Ammon's horn (tissue), 1 donor: ENCODE measurements at regions not wholly inside any gene's neighbourhood (a gene's known extent, or its start where the extent isn't known, plus 50 kb on each side); places are given as distances from the start of the nearest gene placed in this dataset.

ENCODE experiments used
- DNase-seq: peaks from one replicate; pipeline ENCODE4 v3.0.0-alpha.2; 2016; ENCODE audit warnings: low spot score

GRCh38 chr11:107221748-107222285, 203.5 kb upstream of the GUCY1A2 start:
- DNase-seq = no peak

DNA sequence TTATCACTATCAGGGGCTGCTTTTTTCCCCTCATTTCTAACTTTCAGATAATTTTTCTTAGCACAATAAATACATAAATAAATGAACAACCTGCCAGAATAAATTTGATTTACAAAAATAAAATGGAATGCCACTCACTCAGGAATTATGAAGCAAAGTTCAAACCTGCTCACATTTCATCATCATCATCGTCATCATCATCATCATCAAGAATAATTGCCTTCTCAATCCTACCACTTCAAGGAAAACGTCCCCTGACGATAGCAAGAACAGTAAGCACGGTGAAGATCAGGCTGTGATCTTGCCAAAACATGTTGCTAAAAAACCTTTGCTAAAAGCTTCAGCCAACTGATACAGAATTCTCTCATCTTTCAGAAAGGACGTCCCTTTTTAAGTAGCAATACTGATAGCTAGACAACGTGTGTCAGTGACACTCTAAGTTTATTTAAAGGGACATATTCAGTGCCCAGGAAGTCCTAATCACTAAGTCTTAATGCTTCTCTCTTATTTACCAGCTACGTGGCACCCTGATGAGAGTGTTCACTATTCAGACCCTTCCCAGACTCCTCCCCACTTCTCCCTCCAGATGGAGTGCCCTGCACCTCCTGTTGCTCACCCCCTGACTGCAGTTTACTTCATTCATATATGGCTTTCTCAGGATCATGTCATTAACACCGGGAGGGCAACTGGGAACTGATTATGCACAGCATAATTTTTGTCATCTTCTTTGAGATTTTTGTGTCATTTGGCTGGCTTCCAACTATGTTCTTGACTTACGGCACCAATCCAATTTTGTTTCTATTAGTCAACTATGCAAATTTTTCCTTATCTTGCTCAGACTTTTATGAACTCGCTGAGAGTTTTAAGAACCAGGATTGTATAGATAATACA, 200.1 kb upstream of the GUCY1A2 start:
- DNase-seq = no peak

GRCh38 chr11:107217444-107217843, 199.2 kb upstream of the GUCY1A2 start:
- DNase-seq = no peak

DNA sequence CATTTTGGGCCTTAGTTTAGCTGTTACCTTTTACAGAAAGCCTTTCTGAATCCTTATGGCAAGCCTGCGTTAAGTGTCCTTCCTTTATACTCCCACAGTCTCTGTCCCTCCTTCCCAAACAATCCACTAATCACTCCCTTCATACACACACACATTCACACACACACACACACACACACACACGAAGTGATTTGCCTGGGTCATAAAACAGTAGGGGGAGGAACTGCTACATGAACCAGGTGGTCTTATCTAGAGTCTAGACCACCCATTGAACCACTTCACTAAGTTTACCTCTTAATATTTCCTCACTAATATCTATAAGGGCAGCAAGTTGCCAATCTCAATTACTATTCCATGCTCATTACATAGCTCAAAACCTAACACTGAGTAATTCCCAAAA, 196.7 kb upstream of the GUCY1A2 start:
- no peak for DNase-seq

GRCh38 chr11:107203656-107204055, 185.4 kb upstream of the GUCY1A2 start:
- no peak for DNase-seq

GRCh38 chr11:107202241-107202640, 184.0 kb upstream of the GUCY1A2 start:
- DNase-seq = peak; percentile 30

DNA sequence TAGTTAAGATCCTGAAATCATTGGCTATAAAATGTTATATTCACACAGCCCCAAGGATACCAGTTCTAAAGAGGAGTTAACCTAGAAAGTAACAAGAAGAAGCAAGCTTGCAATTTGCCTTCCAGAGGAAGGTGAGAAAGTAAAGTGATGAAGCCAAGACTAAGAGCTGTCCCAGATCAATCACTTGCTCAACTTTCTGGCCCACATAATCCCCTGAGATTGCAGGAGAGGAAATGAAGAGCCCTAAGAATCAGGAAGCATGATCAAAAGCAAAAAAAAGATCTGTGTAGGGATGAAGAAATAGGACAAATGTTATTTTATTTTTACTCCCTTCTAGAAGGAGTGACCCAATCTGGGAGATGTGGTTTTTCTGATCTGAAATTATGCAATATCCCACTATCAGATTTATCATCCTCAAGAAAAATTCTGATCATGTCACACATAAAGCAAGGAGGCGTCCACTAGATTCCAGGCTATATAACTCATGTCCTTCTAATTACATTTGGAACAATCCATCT, 180.3 kb upstream of the GUCY1A2 start:
- DNase-seq = no peak

GRCh38 chr11:107197932-107198331, 179.7 kb upstream of the GUCY1A2 start:
- no peak for DNase-seq

DNA sequence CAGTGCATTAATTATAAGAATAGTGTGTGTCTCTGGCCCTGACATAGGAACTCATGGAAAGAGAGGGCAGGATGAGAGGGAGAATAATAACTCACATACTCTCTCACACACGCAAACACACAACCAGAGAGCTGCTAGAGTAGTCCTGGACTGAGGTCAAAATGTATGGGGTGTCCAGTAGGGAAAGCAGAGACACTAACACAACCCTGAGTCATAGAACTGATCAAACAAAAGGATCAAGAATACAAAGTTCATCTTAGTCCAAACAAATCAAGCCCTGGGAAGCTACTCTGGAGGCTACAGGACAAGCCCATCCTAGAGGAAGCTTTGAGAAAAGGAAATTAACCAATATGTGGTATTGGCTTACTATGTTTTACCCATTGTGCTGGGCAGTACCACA, 178.5 kb upstream of the GUCY1A2 start:
- DNase-seq = no peak

GRCh38 chr11:107184986-107185385, 166.7 kb upstream of the GUCY1A2 start:
- no peak for DNase-seq

DNA sequence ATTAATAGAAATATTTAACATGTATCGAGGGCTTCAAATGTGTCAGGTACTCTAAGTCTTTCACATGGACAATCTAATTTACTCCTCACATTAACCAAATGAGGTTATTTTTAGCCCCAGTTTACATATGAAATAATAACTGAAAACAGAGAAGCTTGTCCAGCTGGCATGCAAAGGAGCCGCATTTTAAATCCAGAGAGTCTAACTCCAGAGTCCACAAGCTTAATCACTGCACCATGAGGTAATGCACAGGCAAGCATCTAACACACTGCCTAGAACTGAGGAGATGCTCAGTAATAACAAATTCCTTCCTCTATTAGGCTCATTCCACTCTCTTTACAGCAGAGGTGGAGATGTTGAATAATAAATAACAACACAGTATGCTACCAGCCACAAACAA, 165.7 kb upstream of the GUCY1A2 start:
- DNase-seq = peak; percentile 6

DNA sequence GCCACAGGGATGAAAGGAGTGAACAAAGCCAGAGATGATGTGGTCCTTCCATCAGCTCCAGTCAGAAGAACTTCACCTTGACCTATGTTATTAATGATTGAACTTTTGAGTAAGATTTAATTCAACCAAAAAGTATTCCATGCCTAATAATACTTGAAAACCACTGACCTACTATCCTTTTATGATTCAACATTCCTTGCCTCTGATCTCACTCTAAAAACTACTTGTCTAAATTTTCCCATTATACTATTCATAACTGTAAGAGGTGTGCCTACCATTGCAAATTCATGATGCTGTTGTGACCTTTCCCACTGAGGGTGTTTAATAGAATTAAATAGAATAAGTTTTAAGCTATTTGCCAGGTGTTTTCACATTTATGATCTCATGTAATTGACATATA, 164.7 kb upstream of the GUCY1A2 start:
- no peak for DNase-seq

- DNase-seq = no peak
Measured at GRCh38 chr11:107180236-107180635, 162.0 kb upstream of the GUCY1A2 start.

DNA sequence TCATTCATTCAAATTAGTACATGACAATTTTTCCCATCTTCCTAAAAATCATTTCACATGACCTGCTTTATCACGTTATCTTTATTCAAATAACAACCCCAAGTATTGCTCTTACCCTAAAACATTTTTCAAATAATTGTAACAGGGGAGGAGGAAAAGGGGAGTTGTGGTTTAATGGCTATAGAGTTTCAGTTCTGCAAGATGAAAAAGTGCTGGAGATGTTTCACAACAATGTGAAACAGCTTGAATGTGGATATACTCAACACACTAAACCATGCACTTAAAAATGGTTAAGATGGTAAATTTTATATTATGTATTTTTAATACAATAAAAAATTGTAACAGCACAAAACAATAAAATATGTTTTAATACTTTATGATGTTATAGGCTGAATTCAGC, 161.6 kb upstream of the GUCY1A2 start:
- no peak for DNase-seq

DNA sequence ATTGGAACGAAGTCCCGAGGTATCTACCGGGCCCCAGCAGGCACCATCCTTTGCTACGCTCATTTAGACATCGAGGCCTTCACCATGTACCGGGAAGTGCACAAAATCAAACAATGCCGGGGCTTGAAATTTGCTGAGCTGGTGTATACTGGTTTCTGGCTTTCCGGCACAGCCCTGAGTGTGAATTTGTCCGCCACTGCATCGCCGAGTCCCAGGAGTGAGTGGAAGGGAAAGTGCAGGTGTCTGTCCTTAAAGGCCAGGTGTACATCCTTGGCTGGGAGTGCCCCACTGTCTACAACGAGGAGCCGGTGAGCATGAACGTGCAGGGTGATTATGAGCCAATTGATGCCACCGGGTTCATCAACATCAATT, 158.8 kb upstream of the GUCY1A2 start:
- DNase-seq = no peak

DNA sequence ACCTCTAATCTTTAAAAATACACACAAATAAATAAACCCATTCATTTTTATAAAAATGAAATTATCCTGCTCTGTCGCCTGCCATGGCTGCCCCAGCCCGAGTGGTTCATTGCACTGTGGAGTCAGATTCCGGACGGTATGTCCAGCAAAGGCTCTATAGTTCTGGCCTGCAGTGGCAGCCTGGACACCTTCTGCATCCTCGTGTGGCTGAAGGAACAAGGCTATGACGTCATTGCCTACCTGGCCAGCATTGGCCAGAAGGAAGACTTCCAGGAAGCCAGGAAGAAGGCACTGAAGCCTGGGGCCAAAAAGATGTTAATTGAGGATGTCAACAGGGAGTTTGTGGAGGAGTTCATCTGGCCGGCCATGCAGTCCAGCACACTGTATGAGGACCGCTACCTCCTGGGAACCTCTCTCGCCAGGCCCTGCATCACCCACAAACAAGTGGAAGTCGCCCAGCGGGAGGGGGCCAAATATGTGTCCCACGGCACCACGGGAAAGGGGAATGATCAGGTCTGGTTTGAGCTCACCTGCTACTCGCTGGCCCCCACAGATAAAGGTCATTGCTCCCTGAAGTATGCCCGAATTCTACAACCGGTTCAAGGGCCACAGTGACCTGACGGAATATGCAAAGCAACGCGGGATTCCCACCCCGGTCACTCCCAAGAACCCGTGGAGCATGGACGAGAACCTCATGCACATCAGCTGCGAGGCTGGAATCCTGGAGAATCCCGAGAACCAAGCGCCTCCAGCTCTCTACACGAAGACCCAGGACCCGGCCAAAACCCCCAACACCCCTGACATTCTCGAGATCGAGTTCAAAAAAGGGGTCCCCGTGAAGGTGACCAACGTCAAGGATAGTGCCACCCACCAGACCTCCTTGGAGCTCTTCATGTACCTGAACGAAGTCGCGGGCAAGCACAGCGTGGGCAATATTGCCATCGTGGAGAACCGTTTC, 158.2 kb upstream of the GUCY1A2 start:
- DNase-seq = no peak

- DNase-seq = no peak
Measured at GRCh38 chr11:107174856-107175255, 156.6 kb upstream of the GUCY1A2 start.

- DNase-seq = no peak
Measured at GRCh38 chr11:107172996-107173395, 154.7 kb upstream of the GUCY1A2 start.

- no peak for DNase-seq
Measured at GRCh38 chr11:107157809-107158187, 139.5 kb upstream of the GUCY1A2 start.

GRCh38 chr11:107157146-107157808, 139.0 kb upstream of the GUCY1A2 start:
- no peak for DNase-seq

- no peak for DNase-seq
Measured at GRCh38 chr11:107151579-107151978, 133.3 kb upstream of the GUCY1A2 start.

GRCh38 chr11:107151158-107151557, 132.9 kb upstream of the GUCY1A2 start:
- no peak for DNase-seq
